ENCODE measurements at regions not wholly inside any gene's neighbourhood (a gene's known extent, or its start where the extent isn't known, plus 50 kb on each side); places are given as distances from the start of the nearest gene placed in this dataset.
"Not testable (repeated sequence)": the region's sequence is repeated elsewhere in the genome, so short reads cannot be mapped to it uniquely, and the experiment has no call there.

- DNase-seq: no peak
These were observed 344.9 kb upstream of the PIK3R1 start for GRCh38 chr5:67870662-67871061.

GRCh38 chr5:67864335-67864734 is 351.2 kb upstream of the PIK3R1 start:
- not testable (repeated sequence) for DNase-seq

- DNase-seq: peak; percentile 41
These were observed 357.0 kb upstream of the PIK3R1 start for GRCh38 chr5:67858471-67859031.

- no peak for DNase-seq
These were observed 358.1 kb upstream of the PIK3R1 start for GRCh38 chr5:67857502-67857901.

- DNase-seq: no peak
These were observed 360.0 kb upstream of the PIK3R1 start for GRCh38 chr5:67855523-67855922.

GRCh38 chr5:67850906-67851305 is 364.6 kb upstream of the PIK3R1 start:
- not testable (repeated sequence) for DNase-seq

- no peak for DNase-seq
These were observed 370.6 kb upstream of the PIK3R1 start for GRCh38 chr5:67844924-67845323.

GRCh38 chr5:67842806-67843205 is 372.8 kb upstream of the PIK3R1 start:
- no peak for DNase-seq

GRCh38 chr5:67837225-67837624 is 378.3 kb upstream of the PIK3R1 start:
- not testable (repeated sequence) for DNase-seq

GRCh38 chr5:67836496-67836895 is 379.1 kb upstream of the PIK3R1 start:
- DNase-seq: not testable (repeated sequence)

- DNase-seq: no peak
These were observed 384.5 kb upstream of the PIK3R1 start for GRCh38 chr5:67831048-67831447.

GRCh38 chr5:67827541-67827940 is 388.0 kb upstream of the PIK3R1 start:
- no peak for DNase-seq

GRCh38 chr5:67824852-67825251 is 390.7 kb upstream of the PIK3R1 start:
- no peak for DNase-seq

- peak; percentile 30 for DNase-seq
These were observed 397.9 kb upstream of the PIK3R1 start for GRCh38 chr5:67817652-67818051.

GRCh38 chr5:67816456-67816855 is 399.1 kb upstream of the PIK3R1 start:
- DNase-seq: no peak

- no peak for DNase-seq
These were observed 399.8 kb upstream of the PIK3R1 start for GRCh38 chr5:67815455-67816391.

GRCh38 chr5:67814569-67815311 is 400.8 kb upstream of the PIK3R1 start:
- no peak for DNase-seq

- no peak for DNase-seq
These were observed 401.5 kb upstream of the PIK3R1 start for GRCh38 chr5:67813877-67814539.

GRCh38 chr5:67809589-67809988 is 406.0 kb upstream of the PIK3R1 start:
- no peak for DNase-seq

- DNase-seq: no peak
These were observed 407.2 kb upstream of the PIK3R1 start for GRCh38 chr5:67808340-67808739.

GRCh38 chr5:67807439-67807888 is 408.1 kb upstream of the PIK3R1 start:
- no peak for DNase-seq

- DNase-seq: no peak
These were observed 408.7 kb upstream of the PIK3R1 start for GRCh38 chr5:67806654-67807438.

Measured in NCI-H526 treated with DMSO at 0.1 percent for 48 hours (cell line).